Liver (tissue), 3 donors: ENCODE measurements at regions not wholly inside any gene's neighbourhood (a gene's known extent, or its start where the extent isn't known, plus 50 kb on each side); places are given as distances from the start of the nearest gene placed in this dataset.

Experiments used
- CTCF ChIP-seq: fragments of 150-350 bp; IDR thresholded peaks from 2 replicates; pipeline ENCODE4 v1.5.1; 2017; ENCODE audit warnings: improper control_type of control experiment, low read depth, low read length; ENCODE audit not compliant: missing input control
- EGR1 ChIP-seq, 2 donors: IDR thresholded peaks; 2 replicates each; pipeline ENCODE4 v1.6.1; 2016 to 2018; ENCODE audit warnings: antibody characterized with exemption in 2 of 2, low read depth in 2 of 2
- FOXA1 ChIP-seq: IDR thresholded peaks from 2 replicates; pipeline ENCODE4 v1.6.1; 2016; ENCODE audit warnings: antibody characterized with exemption
- GABPA ChIP-seq, 2 donors: IDR thresholded peaks in 1 of 2; conservative IDR thresholded peaks in 1 of 2; 2 replicates each; pipeline ENCODE4 v1.6.1; 2016; ENCODE audit warnings: antibody characterized with exemption in 2 of 2, mild to moderate bottlenecking in 1 of 2, moderate library complexity in 1 of 2
- JUND ChIP-seq, 2 donors: IDR thresholded peaks; 2 replicates each; pipeline ENCODE4 v1.6.1; 2016; ENCODE audit warnings: antibody characterized with exemption in 2 of 2
- MAX ChIP-seq: IDR thresholded peaks from 2 replicates; pipeline ENCODE4 v1.6.1; 2016; ENCODE audit warnings: antibody characterized with exemption
- RAD21 ChIP-seq, 2 donors: IDR thresholded peaks; 2 replicates each; pipeline ENCODE4 v1.6.1; 2016; ENCODE audit warnings: antibody characterized with exemption in 2 of 2, mild to moderate bottlenecking in 2 of 2
- REST ChIP-seq: IDR thresholded peaks from 2 replicates; pipeline ENCODE4 v1.6.1; 2016; ENCODE audit warnings: antibody characterized with exemption, mild to moderate bottlenecking
- RXRA ChIP-seq, 2 donors: IDR thresholded peaks; 2 replicates each; pipeline ENCODE4 v1.6.1; 2017 to 2018; ENCODE audit warnings: antibody characterized with exemption in 2 of 2, mild to moderate bottlenecking in 1 of 2
- SP1 ChIP-seq: IDR thresholded peaks from 2 replicates; pipeline ENCODE4 v1.6.1; 2018; ENCODE audit warnings: antibody characterized with exemption, mild to moderate bottlenecking
- TAF1 ChIP-seq: conservative IDR thresholded peaks from 2 replicates; pipeline ENCODE4 v1.6.1; 2016; ENCODE audit warnings: antibody characterized with exemption, mild to moderate bottlenecking
- YY1 ChIP-seq: IDR thresholded peaks from 2 replicates; pipeline ENCODE4 v1.6.1; 2016; ENCODE audit warnings: antibody characterized with exemption, mild to moderate bottlenecking
- ZBTB33 ChIP-seq: IDR thresholded peaks from 2 replicates; pipeline ENCODE4 v1.6.1; 2016; ENCODE audit warnings: antibody characterized with exemption
- donor health status: healthy.
- donor health status: healthy.

- TF ChIP-seq JUND (IDR thresholded peaks at IDR 0.05) (no peak), GABPA (IDR thresholded peaks at IDR 0.05 in 1 of 2, conservative IDR thresholded peaks at IDR 0.05 in 1 of 2) (no peak), CTCF (no peak), YY1 (no peak), FOXA1 (no peak), REST (no peak), TAF1 (no peak), RAD21 (IDR thresholded peaks at IDR 0.05) (no peak), RXRA (IDR thresholded peaks at IDR 0.05) (no peak), MAX (no peak), ZBTB33 (no peak), EGR1 (IDR thresholded peaks at IDR 0.05; ENCODE audit: low read depth in 2 of 2) (no peak), SP1 (no peak)
Measured at GRCh38 chr7:144991041-144991440, 155.2 kb upstream of the TPK1 start.
